ENCODE measurements at regions not wholly inside any gene's neighbourhood (a gene's known extent, or its start where the extent isn't known, plus 50 kb on each side); places are given as distances from the start of the nearest gene placed in this dataset.

- TF ChIP-seq, protein P1, sequence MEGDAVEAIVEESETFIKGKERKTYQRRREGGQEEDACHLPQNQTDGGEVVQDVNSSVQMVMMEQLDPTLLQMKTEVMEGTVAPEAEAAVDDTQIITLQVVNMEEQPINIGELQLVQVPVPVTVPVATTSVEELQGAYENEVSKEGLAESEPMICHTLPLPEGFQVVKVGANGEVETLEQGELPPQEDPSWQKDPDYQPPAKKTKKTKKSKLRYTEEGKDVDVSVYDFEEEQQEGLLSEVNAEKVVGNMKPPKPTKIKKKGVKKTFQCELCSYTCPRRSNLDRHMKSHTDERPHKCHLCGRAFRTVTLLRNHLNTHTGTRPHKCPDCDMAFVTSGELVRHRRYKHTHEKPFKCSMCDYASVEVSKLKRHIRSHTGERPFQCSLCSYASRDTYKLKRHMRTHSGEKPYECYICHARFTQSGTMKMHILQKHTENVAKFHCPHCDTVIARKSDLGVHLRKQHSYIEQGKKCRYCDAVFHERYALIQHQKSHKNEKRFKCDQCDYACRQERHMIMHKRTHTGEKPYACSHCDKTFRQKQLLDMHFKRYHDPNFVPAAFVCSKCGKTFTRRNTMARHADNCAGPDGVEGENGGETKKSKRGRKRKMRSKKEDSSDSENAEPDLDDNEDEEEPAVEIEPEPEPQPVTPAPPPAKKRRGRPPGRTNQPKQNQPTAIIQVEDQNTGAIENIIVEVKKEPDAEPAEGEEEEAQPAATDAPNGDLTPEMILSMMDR (IDR thresholded peaks at IDR 0.05; ENCODE audit: low read depth, low read length, missing control alignments): no peak
- H3K4me3 ChIP-seq (replicated peaks; ENCODE audit: low read depth, low read length): no peak overlapping the region
- no peak for DNase-seq (ENCODE audit: extremely low read depth, low read depth)
These were observed 369.6 kb downstream of the OTOL1 start for GRCh38 chr3:161866176-161866575.

GRCh38 chr3:161875483-161875882 lies 378.9 kb downstream of the OTOL1 start:
- no peak overlapping the region for H3K4me3 ChIP-seq (replicated peaks; ENCODE audit: low read depth, low read length)
- DNase-seq (ENCODE audit: extremely low read depth, low read depth): no peak
- TF ChIP-seq, protein P1 (IDR thresholded peaks at IDR 0.05; ENCODE audit: low read depth, low read length, missing control alignments): no peak

DNA sequence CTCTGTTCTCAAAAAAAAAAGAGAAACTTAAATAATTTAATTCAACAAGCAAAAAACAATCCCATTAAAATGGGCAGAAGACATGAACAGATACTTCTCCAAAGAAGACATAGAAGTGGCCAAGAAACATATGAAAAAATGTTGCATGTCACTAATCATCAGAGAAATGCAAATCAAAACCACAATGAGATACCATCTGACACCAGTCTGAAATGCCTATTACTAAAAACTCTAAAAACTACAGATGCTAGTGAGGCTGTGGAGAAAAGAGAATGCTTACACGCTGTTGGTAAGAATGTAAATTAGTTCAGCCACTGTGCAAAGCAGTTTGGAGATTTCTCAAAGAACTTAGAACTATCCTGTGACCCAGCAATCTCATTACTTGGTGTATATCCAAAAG lies 382.9 kb downstream of the OTOL1 start:
- DNase-seq (ENCODE audit: extremely low read depth, low read depth): no peak
- TF ChIP-seq, protein P1 (IDR thresholded peaks at IDR 0.05; ENCODE audit: low read depth, low read length, missing control alignments): no peak
- H3K4me3 ChIP-seq (replicated peaks; ENCODE audit: low read depth, low read length): no peak overlapping the region

GRCh38 chr3:161884830-161885229 lies 388.2 kb downstream of the OTOL1 start:
- TF ChIP-seq, protein P1 (IDR thresholded peaks at IDR 0.05; ENCODE audit: low read depth, low read length, missing control alignments): no peak
- no peak overlapping the region for H3K4me3 ChIP-seq (replicated peaks; ENCODE audit: low read depth, low read length)
- DNase-seq (ENCODE audit: extremely low read depth, low read depth): no peak

DNA sequence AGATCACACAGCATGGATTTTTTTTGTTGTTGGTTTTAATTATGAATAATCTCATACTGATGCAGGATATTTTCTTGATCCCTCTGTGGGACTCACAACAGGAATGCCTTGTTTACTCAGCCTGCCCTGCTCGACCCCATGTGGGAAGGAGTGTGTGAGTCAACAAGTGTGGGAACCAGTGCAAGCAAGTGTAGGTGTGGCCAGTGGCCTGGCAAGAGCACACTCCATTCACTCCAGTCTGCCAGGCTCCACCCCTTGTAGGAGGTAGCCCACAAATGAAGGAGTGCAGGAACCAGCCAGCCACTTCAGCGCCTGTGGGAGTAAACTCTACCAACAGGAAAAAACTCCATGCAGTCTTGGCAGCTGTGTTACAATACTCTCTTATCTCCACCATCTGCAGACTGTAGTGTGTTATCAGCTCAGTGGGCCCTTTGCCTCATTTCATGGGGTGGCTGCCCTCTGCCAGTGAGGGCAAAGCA lies 393.6 kb downstream of the OTOL1 start:
- H3K4me3 ChIP-seq (replicated peaks; ENCODE audit: low read depth, low read length): no peak overlapping the region
- TF ChIP-seq, protein P1 (IDR thresholded peaks at IDR 0.05; ENCODE audit: low read depth, low read length, missing control alignments): no peak
- DNase-seq (ENCODE audit: extremely low read depth, low read depth): peak; percentile 97

DNA sequence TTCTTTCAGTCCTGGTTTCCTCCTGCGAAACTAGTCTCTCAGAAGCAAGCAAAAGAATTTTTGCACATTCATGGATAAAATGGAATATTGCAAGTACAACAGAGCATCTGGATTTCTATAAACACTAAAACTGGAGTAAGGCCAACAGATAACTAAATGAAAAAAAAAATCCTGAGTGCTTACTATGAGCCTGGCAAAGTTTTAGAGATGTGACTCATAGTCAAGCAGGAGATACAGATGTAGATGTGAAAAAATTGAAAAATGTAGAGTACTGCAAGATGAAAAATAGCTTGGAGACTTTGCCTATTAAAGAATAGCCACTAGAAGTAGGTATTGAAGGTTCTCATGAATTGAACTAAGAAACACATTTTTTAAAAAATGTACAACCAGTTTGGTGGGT lies 397.4 kb downstream of the OTOL1 start:
- peak; percentile 39 for DNase-seq (ENCODE audit: extremely low read depth, low read depth)
- TF ChIP-seq, protein P1 (IDR thresholded peaks at IDR 0.05; ENCODE audit: low read depth, low read length, missing control alignments): no peak
- no peak overlapping the region for H3K4me3 ChIP-seq (replicated peaks; ENCODE audit: low read depth, low read length)

- no peak overlapping the region for H3K4me3 ChIP-seq (replicated peaks; ENCODE audit: low read depth, low read length)
- no peak for DNase-seq (ENCODE audit: extremely low read depth, low read depth)
- TF ChIP-seq, protein P1 (IDR thresholded peaks at IDR 0.05; ENCODE audit: low read depth, low read length, missing control alignments): no peak
These were observed 398.0 kb downstream of the OTOL1 start for GRCh38 chr3:161894657-161895056.
